NCI-H510A (cell line): ENCODE measurements at regions not wholly inside any gene's neighbourhood (a gene's known extent, or its start where the extent isn't known, plus 50 kb on each side); places are given as distances from the start of the nearest gene placed in this dataset.
"Not testable (repeated sequence)": the region's sequence is repeated elsewhere in the genome, so short reads cannot be mapped to it uniquely, and the experiment has no call there.

Source experiments
- DNase-seq: peaks from one replicate; lab custom pipeline; 2025; lab: John Stamatoyannopoulos, UW

DNA sequence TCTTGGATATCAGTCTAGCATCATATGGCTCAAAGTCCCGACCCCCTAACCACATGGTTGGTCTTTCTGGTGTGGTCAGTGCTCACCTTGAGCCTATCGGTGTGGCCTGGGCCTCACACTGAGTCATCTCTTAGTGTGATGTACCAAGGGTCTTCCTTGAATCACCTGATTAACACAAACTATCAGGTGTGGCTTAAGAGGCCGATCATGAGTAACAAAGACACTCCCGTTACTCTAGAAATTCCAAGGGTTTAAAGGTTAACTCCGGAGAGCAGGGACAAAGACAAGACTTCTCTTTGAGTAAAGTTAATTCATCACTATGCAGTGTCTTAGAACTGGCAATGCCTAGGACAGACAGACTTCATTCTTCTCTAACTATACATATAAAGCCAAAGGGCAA is 52.3 kb upstream of the ARMC3 start:
- DNase-seq = no peak

DNA sequence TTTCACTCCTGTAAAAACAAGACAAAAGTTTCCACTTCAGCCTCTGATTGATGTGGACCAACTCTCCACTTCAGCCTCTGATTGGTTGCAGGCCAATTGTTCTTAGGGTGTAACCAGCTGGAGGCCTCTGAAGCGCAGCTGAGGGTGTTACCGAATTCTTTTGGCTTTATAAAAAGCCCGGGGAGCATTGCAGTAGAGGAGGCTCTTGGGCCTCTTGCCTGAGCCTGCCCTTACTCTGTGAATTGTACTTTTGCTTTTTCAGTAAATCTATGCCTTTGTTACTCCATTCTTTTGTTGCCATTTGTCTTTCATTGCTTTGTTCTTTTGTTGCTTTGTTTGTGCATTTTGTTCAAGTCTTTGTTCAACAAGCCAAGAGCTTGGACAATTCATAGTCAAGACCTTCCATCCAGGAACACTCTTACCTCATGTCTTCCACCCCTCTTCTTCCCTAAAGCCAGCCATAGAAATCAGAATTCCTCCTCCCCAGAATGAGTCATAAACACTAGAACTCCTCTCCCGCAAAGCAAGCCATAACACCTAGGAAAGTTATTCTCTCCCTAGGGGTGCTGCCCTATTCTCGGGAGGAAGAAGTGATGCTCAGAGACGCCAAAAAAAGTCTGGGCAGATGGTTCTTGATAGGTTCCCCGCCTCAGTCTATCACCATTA is 53.5 kb upstream of the ARMC3 start:
- peak; percentile 75 for DNase-seq

DNA sequence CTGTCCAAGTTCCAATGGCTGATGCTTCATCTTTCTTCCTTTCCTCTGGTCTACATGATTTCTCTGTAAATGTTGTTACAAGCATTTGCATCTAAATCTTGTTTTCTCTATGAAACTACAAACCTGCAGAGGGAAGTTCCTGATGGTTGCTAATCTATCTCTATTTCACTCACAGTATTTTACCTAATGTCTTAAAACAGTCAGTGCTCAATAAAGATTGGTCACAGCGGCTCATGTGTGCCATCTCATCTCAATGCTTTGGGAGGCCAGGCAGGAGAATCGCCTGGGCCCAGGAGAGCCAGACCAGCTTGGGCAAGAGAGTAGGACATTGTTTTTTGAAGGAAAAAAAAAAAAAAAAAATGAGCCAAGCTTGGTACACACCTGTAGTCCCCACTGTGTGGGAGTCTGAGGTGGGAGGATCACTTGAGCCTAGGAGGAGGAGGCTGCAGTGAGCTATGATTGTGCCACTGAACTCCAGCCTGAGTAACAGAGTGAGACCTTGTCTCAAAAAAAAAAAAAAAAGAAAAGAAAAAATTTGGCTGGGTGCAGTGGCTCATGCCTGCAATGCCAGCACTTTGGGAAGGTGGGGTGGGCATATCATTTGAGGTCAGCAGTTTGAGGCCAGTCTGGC is 71.3 kb upstream of the ARMC3 start:
- DNase-seq = no peak

DNA sequence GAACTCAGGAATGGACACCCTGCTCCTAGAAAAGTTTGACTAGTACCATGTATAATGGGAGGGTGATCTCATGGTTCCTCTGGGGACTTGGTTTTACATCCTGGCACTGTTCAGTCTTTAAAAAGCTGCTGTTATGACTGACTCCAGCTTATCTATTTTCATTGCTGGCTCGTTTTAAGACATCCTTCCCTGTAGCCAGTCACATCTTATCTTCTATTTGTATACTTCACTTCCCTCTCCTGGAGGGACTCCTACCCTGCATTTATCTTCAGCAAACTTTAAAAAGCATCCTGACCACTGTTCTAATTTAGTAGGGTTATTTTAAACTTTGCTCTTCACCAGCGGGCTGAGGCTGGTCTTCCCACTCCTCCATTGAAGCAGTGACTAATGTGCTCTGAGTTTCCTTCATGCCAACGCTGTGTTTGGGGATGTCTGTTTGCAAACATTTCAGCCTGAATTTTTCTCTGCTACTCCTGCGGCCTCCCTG is 72.9 kb upstream of the ARMC3 start:
- no peak for DNase-seq

DNA sequence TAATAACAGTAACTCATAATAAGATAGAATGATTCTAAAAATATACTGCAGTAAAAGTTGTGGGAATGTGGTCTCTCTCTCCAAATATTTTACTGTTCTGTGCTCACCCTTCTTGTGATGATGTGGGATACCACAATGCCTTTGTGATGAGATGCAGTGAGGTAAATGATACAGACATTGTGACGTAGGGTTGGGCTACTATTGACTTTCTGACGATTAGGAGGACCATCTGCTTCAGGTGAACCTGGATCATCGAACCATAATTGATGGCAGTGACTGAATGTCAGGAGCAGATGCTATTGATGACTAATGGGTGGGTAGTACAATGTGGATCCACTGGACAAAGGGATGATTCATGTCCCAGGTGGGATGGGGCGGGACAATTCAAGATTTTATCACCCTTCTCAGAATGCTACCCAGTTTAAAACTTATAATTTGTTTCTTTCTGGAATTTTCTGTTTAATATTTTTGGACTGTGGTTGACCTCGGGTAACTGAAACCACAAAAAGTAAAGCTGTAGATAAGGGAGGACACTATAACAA is 73.9 kb upstream of the ARMC3 start:
- no peak for DNase-seq

DNA sequence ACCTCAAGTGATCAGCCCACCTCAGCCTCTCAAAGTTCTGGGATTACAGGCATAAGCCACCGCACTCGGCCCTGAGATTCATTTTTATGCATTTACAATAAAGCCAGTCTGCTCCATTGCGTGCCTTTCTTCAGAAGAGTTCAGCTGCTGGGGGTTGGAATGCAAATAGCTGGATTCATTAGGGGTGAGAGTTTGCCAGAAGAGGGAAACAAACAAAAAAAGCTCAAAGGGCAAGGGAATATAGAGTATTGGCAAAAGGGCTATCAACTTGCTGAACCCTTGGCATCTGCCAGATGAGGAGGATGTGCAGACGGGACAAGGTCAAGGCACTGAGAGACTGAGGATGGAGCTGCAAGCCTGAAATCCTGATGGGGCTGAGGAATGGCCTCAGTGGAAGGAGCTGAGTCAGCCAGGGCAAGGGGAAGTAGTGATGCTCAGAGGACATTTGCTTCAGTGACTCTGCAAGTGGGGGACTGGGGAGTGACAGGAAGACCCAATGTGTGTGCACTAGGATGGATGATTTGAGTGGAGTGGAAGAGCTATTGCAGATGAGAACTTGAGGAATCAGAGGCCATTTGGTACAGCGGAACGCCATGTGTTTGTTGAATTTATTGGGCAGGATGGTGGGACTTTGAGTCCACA is 75.0 kb upstream of the ARMC3 start:
- no peak for DNase-seq

DNA sequence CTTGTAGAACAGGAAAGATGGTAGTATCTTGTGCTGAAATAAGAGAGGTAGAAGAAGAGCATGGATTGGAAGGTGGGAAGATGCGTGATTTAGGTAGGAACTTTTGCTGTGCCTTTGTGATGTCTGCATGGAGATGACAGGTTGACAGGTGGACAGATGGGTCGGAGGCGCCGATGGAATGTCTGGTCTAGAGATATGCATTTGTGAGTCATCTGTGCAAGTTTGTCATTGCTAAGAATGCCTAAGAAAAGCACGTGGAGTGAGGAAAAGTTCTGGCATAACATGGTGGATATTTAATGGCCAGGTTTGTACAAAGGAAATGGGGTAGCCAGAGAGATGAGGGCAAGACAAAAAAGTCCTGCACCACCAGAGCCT is 76.0 kb upstream of the ARMC3 start:
- no peak for DNase-seq

DNA sequence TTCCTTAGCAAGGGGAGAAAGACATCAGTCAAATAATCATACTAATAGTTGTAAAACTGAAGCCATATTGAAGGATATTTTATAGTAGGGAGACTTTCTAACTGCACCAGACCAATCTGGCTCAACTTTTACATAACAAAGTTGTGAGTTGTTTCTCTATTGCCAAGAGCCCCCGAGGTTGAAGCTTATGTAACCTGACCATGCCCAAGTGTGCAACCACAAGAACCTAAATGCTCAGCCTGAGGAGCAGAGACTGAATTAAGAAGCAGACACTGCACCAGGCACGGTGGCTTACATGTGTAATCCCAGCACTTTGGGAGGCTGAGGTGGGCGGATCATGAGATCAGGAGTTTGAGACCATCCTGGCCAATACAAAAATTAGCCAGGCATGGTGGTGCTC is 77.3 kb upstream of the ARMC3 start:
- DNase-seq = no peak

DNA sequence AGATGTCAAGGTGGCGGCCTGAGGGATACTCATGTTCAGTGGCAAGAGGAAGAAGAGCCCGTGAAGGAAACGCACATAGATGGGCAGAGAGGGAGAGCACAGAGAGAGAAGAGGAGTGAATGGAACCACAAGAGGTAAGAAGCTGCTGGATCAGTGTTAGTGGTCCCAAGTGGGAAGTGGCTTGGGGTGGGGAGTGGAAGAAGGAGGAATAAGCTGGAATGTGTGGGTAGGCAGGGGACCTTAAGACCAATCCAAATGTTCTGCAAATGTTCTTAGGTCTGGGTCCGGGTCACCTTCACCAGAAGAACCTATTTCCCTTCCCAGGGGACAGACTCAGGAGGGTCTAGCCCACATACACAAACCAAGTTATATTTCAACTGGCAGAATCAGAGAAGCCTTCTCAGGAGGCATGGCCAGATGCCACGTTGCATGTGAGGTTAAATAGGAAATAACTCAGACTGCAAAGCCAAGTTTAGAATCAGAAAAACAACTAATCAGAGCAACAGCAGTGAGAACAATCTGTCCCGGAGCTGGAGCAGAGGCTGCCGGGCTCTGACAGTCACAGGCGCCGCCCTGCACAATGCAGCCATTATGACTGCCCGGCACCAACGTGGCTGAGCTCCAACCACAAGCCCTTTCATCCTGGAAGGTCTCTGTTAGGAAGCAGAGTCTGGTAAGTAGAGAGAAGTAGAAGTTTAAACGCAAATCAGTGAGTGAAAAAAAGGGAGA is 78.6 kb upstream of the ARMC3 start:
- DNase-seq = no peak

DNA sequence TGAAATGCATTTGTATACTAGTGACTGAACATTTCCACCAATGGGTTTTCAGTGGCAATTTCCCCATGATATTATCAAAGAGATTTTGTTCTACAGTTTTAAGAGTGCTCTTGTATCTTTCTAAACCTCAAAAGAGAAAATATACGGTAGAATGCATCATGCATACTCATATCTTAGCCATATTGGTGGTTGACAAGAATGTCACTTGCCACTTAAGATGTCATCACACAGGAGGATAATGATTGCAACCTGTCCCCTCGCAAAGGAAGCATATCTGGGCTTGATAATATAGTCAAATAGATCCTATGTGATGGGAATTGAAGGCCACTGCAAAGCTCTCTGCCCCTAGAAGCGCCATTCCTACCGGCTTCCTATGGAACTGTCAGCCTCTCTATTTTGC is 79.3 kb upstream of the ARMC3 start:
- no peak for DNase-seq

DNA sequence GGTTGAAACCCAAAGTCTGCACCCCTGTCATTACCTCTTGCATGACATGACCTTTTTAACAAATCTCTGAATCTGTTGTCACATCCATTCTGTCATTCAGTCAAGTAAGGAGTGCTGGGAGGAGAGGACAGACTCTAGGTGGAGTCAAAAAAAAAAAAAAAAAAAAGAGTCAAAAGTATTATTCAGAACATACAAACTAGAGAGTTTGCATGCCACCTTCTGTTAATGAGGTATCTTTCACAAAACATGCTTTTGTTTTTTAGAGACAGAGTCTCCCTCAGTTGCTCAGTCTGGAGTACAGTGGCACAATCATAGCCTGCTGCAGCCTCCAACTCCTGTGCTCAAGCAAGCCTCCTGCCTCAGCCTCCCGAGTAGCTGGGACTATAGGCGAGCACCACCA is 81.6 kb upstream of the ARMC3 start:
- no peak for DNase-seq

DNA sequence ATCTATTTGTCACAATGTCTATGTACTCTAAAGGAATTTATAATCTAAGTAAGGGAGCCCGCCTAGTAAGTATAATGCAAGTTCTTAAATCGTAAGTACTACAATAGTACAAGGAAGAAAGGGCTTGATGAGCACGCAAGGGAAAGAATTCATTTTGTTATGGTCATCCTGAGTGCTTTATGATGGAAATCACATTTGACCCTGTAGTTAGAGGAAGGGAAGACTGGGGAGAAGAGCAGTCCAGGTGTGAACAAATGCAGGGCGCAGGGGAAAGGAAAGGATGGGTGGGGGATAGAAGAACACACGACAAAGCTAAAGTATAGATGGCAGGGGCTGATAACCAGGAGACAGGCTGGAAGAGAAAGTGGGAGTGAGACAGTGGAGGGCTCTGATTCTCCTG is 88.2 kb upstream of the ARMC3 start:
- DNase-seq = no peak

DNA sequence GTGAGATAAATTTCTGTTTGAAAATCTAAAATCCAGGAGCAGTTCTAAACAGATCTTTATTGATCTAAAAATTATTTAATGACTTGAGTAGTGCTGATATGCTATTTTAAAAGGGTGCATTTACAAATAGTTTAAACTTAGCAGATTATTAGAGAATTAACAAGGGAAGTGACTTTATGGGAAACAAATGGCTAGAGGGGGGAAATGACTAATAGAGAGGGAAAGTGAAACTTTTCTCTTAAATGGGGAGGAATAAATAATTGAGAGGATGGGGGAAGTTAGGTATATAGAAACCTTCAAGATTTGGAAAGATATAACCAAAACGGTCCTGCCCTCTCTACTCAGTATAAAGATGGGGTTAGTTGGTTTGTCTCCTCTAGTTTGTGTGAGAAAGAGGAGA is 90.1 kb upstream of the ARMC3 start:
- DNase-seq = no peak

DNA sequence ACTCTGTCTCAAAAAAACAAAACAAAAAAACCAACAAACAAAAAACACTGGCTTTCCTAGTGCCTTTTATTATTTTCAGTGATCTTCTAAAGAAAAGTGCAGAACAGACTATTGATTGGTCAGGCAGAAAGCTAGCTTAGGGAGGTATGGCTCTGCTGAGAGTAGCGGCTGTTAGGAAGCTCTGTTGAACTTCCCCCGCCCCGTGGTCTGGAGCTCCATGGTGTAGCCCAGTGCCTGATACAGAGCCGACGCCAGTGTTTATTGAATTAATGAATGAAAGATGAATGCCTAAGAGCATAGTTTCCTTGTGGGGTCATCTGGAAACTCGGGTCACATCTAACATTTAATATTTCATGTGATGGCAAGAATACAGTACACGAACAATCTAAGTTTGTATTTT is 90.5 kb upstream of the ARMC3 start:
- no peak for DNase-seq

DNA sequence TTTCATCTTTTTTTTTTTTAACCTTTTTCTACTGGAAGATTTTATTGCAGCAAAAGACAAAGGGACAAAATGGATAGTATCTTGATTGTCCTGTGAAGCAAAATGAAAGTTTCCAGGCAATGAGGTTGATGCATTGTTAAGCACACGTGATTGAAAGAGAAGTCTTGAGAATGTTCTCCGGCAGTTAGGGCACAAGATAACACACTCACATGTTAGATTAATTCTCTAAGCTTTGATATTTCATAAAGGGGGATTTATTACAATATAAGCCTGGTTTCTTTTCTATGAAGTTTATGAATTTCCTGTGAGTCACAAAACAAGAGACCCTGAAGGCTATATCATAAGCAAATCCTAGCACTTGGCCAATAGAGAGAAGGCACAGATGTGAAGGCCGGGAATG is 93.4 kb upstream of the ARMC3 start:
- no peak for DNase-seq

DNA sequence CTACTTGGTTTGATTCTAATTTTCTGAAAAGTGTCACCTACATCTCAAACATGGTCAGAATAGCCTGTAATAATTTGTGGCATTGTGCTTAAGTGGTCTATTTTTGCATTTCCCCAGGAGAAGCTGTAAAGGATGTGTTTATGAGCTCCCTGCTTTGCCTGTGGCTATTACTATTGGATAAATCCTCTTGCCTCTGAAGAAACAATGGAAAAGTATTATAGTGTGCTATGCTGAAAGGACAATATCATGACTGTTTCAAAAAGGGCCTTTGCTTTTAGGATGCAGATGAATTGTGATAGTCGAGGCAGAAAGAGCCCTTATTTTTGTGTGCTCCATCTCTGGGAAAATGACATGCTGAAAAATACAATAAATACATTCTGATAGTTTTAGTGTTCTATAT is 94.1 kb upstream of the ARMC3 start:
- no peak for DNase-seq

DNA sequence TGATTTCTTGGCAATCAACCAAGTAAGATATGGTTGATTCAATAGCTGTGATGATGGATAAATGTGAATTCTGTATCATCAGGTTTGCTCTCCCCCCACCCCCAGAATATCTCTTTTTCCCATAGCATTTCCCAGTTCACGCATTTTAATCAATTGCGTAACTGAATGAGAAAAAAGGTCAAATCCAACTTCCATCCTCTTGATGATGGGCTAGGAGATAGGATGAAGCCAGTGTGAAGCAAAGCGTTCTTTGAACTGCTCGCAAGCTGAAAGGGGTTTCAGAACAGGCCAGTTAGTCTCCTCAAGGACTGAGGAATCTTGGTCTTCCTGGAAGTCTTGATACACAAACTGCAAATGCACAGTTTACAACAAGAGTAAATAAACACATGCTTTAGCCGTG is 94.5 kb upstream of the ARMC3 start:
- DNase-seq = no peak

DNA sequence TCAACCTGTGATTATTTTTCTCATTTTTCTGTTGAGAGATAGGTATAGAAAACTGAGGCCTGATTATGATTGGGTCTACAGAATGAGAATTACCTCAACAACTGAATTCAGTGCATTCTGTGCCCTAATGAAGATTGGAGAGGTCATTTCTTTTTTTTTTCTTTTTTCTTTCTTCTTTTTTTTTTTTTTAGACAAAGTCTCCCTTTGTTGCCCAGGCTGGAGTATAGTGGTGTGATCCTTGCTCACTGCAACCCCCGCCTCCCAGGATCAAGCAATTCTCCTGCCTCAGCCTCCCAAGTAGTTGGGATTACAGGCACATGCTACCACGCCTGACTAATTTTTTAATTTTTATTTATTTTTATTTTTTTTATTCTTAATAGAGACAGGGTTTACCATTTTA is 95.0 kb upstream of the ARMC3 start:
- no peak for DNase-seq

DNA sequence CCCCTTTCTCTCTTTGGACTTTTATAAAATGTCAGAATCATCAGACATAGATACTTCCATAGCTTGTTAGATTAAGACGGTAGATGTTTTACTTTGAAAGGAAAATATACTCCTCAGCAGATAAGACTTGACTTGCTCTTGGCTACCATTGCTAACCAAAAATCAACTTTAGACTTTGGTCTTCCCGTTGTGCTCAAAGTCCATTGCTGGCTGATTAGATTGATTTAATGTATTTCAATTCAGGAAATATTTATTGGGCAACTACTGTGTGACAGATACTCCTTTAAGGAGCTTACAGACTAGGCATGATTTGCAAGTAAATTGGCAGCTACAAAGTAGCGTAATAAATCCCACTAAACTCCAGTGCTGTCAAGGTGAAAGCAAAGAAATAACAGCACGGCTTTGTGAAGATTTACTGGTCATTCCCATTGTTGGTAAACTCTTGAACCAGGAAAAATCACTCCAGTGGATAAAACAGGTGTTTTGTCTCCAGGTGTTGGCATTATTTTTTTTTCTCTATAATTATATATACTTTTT is 95.7 kb upstream of the ARMC3 start:
- no peak for DNase-seq

DNA sequence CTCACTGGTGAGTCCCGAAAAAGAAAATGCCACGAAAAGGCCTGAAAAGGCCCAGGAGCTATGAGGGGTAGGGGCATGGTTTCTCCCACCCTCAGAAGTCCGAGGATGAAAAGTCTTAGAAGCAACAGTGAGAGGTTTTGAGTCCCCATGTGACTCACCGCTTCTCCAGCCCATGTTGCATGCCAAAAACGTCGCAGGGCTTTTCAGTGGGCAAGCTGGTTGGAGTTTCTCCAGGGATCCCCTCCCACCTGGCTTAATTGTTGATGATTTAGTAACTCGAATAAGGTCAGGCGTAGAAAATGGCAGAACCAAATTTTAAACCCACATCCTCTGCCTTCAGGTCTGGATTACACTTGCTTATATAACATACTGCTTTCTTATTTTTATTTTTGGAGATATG is 96.3 kb upstream of the ARMC3 start:
- DNase-seq = no peak

DNA sequence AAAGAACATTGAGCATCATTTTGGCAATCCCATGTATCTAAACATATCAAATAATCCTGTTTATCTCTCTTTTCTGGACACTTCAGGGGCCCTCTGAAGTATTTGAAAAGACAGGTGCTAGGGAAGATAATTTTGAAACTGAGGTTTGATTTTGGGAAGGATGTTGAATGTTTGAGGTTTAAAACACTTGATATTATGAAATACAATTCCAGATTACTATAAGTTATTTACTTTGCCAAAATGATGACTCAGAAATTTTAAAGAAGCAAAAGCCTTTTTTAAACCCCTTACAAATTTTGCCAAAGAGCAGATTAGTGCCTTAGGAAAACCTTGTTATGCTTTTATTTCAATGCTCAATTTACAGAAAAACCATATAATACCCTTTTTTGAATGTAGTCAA is 99.1 kb upstream of the ARMC3 start:
- DNase-seq = not testable (repeated sequence)

DNA sequence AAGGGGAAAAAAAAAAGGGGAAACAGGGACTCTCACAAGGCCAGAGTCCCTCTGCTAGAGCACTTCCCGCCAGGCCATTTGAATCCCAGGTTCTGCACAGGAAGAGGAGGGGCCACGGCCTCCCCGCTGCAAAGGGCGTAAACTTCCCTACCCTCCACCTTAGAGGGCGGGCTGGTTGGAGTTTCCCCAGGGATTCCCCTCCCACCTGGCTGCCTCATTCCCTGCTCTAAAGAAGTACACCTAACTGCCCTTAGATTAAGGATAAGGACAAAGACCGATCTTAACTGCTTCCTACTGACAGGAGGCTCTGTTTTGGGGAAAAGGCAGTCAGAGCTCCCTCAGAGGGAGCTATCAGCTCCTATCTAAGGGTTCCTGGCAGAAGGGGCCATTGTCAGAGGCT is 102.0 kb upstream of the ARMC3 start:
- DNase-seq = no peak
